ENCODE measurements at regions not wholly inside any gene's neighbourhood (a gene's known extent, or its start where the extent isn't known, plus 50 kb on each side); places are given as distances from the start of the nearest gene placed in this dataset.

DNA sequence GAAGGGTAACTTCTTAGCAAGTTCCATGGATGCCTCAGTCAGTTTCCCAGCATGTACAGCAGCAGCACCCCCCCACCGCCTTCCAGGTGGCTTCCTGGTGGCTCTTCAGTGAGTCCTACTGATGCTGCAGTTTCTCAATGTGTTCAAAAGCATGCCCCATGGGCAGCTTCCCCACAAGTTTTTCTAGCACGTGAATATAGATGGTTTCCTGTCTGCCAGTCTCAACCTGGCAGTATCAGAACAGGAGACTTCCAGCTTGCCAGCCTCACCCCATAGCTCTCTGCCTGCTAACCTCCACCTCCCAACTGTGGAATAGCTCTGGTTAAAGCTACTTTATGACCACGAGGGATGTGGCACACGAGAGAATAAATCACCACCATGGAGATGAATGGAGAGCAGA, 188.3 kb upstream of the SLCO3A1 start:
- TF ChIP-seq, protein P1, sequence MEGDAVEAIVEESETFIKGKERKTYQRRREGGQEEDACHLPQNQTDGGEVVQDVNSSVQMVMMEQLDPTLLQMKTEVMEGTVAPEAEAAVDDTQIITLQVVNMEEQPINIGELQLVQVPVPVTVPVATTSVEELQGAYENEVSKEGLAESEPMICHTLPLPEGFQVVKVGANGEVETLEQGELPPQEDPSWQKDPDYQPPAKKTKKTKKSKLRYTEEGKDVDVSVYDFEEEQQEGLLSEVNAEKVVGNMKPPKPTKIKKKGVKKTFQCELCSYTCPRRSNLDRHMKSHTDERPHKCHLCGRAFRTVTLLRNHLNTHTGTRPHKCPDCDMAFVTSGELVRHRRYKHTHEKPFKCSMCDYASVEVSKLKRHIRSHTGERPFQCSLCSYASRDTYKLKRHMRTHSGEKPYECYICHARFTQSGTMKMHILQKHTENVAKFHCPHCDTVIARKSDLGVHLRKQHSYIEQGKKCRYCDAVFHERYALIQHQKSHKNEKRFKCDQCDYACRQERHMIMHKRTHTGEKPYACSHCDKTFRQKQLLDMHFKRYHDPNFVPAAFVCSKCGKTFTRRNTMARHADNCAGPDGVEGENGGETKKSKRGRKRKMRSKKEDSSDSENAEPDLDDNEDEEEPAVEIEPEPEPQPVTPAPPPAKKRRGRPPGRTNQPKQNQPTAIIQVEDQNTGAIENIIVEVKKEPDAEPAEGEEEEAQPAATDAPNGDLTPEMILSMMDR (conservative IDR thresholded peaks at IDR 0.05) = no peak
- no peak overlapping the region for H3K27ac ChIP-seq

DNA sequence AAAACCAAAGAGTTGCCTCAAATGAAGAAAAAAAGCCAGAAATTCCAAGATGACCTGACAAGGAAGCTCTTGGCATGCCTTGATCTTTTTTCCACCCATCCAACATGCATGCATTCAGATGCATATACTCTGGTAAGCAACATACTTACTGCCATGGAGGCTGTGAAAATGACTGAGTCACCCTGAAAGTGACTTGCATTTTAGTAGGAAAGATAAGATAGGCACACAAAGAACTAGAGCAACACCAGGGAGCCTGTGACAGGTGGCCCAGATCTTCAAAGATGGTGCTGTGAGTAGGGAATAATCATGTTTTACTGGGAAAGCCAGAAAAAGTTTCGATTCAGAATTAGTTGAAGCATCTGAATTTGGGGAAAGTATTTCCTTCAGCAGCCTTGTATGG, 185.1 kb upstream of the SLCO3A1 start:
- TF ChIP-seq, protein P1 (conservative IDR thresholded peaks at IDR 0.05) = no peak
- no peak overlapping the region for H3K27ac ChIP-seq

DNA sequence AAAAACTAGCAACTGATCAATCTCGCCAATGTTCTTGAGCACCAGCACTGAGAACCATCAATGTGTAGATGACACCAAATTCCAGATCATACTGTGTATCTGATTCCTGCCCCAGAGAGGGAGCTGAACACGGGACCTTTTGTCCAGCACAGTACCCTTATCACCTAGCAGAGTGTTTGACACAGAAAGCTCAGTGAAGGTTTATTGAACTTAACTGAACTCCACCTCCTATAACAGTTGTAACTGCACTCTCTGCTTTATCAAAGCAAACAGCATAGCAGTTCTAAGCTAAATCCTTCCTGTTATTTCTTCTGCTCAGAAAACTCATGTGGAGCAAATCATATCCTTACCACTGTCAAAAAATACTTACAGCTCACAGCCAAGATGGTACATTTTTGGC, 183.4 kb upstream of the SLCO3A1 start:
- H3K27ac ChIP-seq = no peak overlapping the region
- TF ChIP-seq, protein P1 (conservative IDR thresholded peaks at IDR 0.05) = no peak

DNA sequence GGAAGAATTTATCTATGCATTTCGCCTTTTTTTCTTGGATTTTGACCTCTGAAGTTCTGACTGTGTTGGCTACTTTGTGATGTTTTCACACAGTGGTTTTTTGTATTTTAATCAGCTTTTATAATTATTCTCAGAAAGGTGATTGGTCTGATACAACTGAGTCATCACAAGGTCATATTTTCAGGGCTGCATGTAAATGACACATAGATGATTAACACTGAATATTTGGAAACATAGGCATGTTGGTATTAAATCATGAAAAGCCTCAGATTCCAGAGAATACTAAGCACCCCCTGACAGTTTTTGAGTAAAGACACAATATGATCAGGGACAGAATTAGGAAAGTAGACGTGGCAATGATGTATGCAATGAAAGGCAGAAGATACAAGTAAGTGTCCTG, 175.5 kb upstream of the SLCO3A1 start:
- TF ChIP-seq, protein P1 (conservative IDR thresholded peaks at IDR 0.05) = no peak
- H3K27ac ChIP-seq = no peak overlapping the region

DNA sequence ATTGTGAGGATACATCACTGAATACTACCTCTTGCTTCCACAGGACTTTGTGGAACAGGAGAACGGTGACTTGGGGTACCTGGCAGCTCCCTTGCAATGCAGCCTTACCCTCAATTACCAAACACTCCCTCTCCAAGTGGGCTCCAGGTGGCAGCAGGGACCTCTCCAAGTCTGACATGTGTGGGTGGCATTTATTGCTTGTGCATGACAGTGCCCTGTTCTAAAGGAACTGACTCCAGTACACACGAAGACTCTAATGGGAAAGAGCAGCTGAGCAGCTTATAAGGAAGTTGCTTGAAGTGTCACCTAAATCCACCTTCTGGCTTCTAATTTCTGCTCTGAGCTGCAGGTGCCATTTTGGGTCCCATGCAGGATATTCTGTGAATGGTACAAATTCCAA, 174.1 kb upstream of the SLCO3A1 start:
- TF ChIP-seq, protein P1 (conservative IDR thresholded peaks at IDR 0.05) = no peak
- no peak overlapping the region for H3K27ac ChIP-seq

DNA sequence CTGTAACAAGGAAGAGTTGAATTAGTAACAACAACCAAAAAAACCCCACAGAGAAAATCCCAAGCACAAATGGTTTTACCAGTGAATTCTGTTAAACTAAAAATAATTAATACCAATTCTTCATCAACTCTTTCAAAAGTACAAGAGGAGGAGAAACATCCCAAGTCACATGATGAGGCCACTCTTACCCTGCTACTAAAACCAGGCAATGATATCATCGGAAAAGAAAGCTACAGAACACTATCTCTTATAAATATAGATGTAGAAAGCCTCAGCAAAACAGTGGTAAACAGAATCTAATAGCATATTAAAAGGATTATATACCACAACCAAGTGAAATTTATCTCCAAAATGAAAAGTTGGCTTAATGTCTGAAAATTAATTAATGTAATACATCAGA, 168.1 kb upstream of the SLCO3A1 start:
- TF ChIP-seq, protein P1 (conservative IDR thresholded peaks at IDR 0.05) = no peak

DNA sequence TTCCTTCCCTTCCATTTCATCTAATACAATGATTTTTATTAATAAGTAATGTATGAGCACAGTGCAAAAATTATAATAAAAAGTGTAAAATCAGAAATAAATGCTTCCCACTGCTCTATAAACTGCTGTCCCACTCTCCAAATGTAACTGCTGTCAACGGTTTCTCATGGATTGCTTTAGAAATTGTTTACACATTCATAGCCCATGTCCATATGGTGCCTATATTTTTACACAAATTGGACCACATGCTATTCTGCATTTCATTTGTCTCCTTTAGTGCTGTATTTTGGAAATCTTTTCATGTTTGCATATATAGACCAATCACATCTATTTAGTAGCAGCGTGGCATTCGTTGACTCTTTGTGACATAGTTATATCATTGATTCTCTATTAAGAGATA, 164.7 kb upstream of the SLCO3A1 start:
- H3K27ac ChIP-seq = no peak overlapping the region
- TF ChIP-seq, protein P1 (conservative IDR thresholded peaks at IDR 0.05) = no peak

More for the DNA sequence above, 168.1 kb upstream of the SLCO3A1 start:
- H3K27ac ChIP-seq = no peak overlapping the region

DNA sequence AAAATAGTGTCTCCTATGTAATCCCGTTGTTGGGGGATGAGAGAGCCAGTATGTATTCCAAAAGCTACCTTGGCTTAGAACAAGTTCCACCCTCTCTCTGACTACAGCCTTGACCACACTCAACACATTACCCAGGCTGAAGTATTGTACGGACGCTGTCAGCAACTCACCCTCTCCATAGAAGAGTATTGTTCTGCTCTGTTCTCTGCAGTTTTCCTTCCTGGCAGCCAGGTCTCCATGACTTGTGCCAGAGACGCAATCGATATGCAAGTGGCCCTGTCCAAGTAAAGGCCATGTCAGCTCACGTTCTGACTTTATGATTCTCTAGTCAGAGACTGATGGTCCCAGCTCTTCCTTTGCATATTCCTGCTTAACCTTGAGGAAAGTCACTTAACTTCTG, 164.1 kb upstream of the SLCO3A1 start:
- TF ChIP-seq, protein P1 (conservative IDR thresholded peaks at IDR 0.05) = no peak
- H3K27ac ChIP-seq = no peak overlapping the region
